Skeletal muscle tissue (tissue), 3 donors: ENCODE measurements at regions not wholly inside any gene's neighbourhood (a gene's known extent, or its start where the extent isn't known, plus 50 kb on each side); places are given as distances from the start of the nearest gene placed in this dataset.
"Not testable (repeated sequence)": the region's sequence is repeated elsewhere in the genome, so short reads cannot be mapped to it uniquely, and the experiment has no call there.

Experiments used
- H3K27ac ChIP-seq: one replicate; pipeline ENCODE4 v1.7.0; 2013; ENCODE audit warnings: mild to moderate bottlenecking, low read depth, low read length, inconsistent platforms
- H3K27me3 ChIP-seq, 3 donors: one replicate each; pipeline ENCODE4 v1.7.0; 2013; ENCODE audit warnings: low read length in 3 of 3; ENCODE audit not compliant: control insufficient read depth in 3 of 3, insufficient read depth in 3 of 3
- H3K36me3 ChIP-seq, 3 donors: one replicate each; pipeline ENCODE4 v1.7.0; 2013; ENCODE audit warnings: low read length in 3 of 3; ENCODE audit not compliant: control insufficient read depth in 3 of 3, insufficient read depth in 3 of 3
- H3K4me1 ChIP-seq, 3 donors: one replicate each; pipeline ENCODE4 v1.7.0; 2013; ENCODE audit warnings: low read length in 3 of 3, mild to moderate bottlenecking in 3 of 3; ENCODE audit not compliant: control insufficient read depth in 3 of 3, insufficient read depth in 3 of 3
- H3K4me3 ChIP-seq, 3 donors: one replicate each; pipeline ENCODE4 v1.7.0; 2013; ENCODE audit warnings: low read length in 3 of 3
- H3K9ac ChIP-seq, 3 donors: one replicate each; pipeline ENCODE4 v1.7.0; 2013; ENCODE audit warnings: low read length in 3 of 3, mild to moderate bottlenecking in 3 of 3, moderate library complexity in 2 of 3, low read depth in 1 of 3
- H3K9me3 ChIP-seq, 3 donors: one replicate each; pipeline ENCODE4 v1.7.0; 2013; ENCODE audit warnings: low read length in 3 of 3; ENCODE audit not compliant: control insufficient read depth in 3 of 3
- donor health status: Osteomylitis.

- Histone ChIP-seq H3K27ac (no peak overlapping the region), H3K9me3 (no peaks in the 10 kb centered on the region), H3K4me1 (no peaks in the 10 kb centered on the region), H3K9ac (no peak overlapping the region), H3K36me3 (no peaks in the 10 kb centered on the region), H3K27me3 (no peaks in the 10 kb centered on the region), H3K4me3 (no peak overlapping the region)
Observed at GRCh38 chr10:57894361-57894760, 373.3 kb downstream of the IPMK start.

- H3K9me3 ChIP-seq: no peaks in the 10 kb centered on the region
- no peaks in the 10 kb centered on the region for H3K27me3 ChIP-seq
- no peak overlapping the region for H3K4me3 ChIP-seq
- no peak overlapping the region for H3K9ac ChIP-seq
- no peak overlapping the region for H3K27ac ChIP-seq
- H3K36me3 ChIP-seq: no peaks in the 10 kb centered on the region
- H3K4me1 ChIP-seq: no peaks in the 10 kb centered on the region
Observed at GRCh38 chr10:57891201-57892006, 376.3 kb downstream of the IPMK start.

GRCh38 chr10:57890691-57891090 is 377.0 kb downstream of the IPMK start:
- Histone ChIP-seq H3K9ac (no peak overlapping the region), H3K27me3 (no peaks in the 10 kb centered on the region), H3K4me1 (no peaks in the 10 kb centered on the region), H3K4me3 (no peak overlapping the region), H3K36me3 (no peaks in the 10 kb centered on the region), H3K27ac (no peak overlapping the region), H3K9me3 (no peaks in the 10 kb centered on the region)

- H3K9me3 ChIP-seq, H3K27me3 ChIP-seq, H3K9ac ChIP-seq, H3K4me3 ChIP-seq, H3K36me3 ChIP-seq, H3K4me1 ChIP-seq, H3K27ac ChIP-seq: not testable (repeated sequence)
Observed at GRCh38 chr10:57885618-57885968, 382.1 kb downstream of the IPMK start.

GRCh38 chr10:57884965-57885617 is 382.6 kb downstream of the IPMK start:
- Histone ChIP-seq H3K9ac (no peak overlapping the region), H3K4me1 (no peaks in the 10 kb centered on the region), H3K27me3 (no peaks in the 10 kb centered on the region), H3K9me3 (no peaks in the 10 kb centered on the region), H3K27ac (no peak overlapping the region), H3K36me3 (no peaks in the 10 kb centered on the region), H3K4me3 (no peak overlapping the region)

GRCh38 chr10:57884407-57884806 is 383.3 kb downstream of the IPMK start:
- Histone ChIP-seq H3K9ac (no peak overlapping the region), H3K4me3 (no peak overlapping the region), H3K9me3 (no peaks in the 10 kb centered on the region), H3K27me3 (no peaks in the 10 kb centered on the region), H3K27ac (no peak overlapping the region), H3K4me1 (no peaks in the 10 kb centered on the region), H3K36me3 (no peaks in the 10 kb centered on the region)

GRCh38 chr10:57880446-57881227 is 387.1 kb downstream of the IPMK start:
- no peaks in the 10 kb centered on the region for H3K9me3 ChIP-seq
- H3K4me1 ChIP-seq: no peaks in the 10 kb centered on the region
- no peak overlapping the region for H3K27ac ChIP-seq
- H3K27me3 ChIP-seq: no peaks in the 10 kb centered on the region
- H3K9ac ChIP-seq: no peak overlapping the region
- H3K4me3 ChIP-seq: no peak overlapping the region
- H3K36me3 ChIP-seq: no peaks in the 10 kb centered on the region

- no peak overlapping the region for H3K9ac ChIP-seq
- no peak overlapping the region for H3K27ac ChIP-seq
- H3K27me3 ChIP-seq: no peaks in the 10 kb centered on the region
- H3K9me3 ChIP-seq: no peaks in the 10 kb centered on the region
- H3K4me1 ChIP-seq: no peaks in the 10 kb centered on the region
- no peaks in the 10 kb centered on the region for H3K36me3 ChIP-seq
- H3K4me3 ChIP-seq: no peak overlapping the region
Observed at GRCh38 chr10:57874810-57875209, 392.9 kb downstream of the IPMK start.

- Histone ChIP-seq H3K9me3 (no peaks in the 10 kb centered on the region), H3K4me1 (no peaks in the 10 kb centered on the region), H3K36me3 (no peaks in the 10 kb centered on the region), H3K9ac (no peak overlapping the region), H3K4me3 (no peak overlapping the region), H3K27me3 (no peaks in the 10 kb centered on the region), H3K27ac (no peak overlapping the region)
Observed at GRCh38 chr10:57867241-57867640, 400.5 kb downstream of the IPMK start.
